HCT116 (cell line): ENCODE measurements at regions not wholly inside any gene's neighbourhood (a gene's known extent, or its start where the extent isn't known, plus 50 kb on each side); places are given as distances from the start of the nearest gene placed in this dataset.

Source experiments
- ATAC-seq: fragments of 200-7000 bp; cut with Tn5 transposase; 2 replicates; pipeline ENCODE4 v1.9.1; 2020; ENCODE audit warnings: mild to moderate bottlenecking, moderate library complexity
- BruUV-seq: library from RNA; stranded (reverse); fragments of 400-500 nt; replicated peaks from 2 replicates; lab custom pipeline; 2021; lab: Mats Ljungman, UMichigan
- CTCF ChIA-PET: fragments of 300-600 bp; sonication (Branson Sonifier 250); formaldehyde crosslinking; loops from one replicate; lab custom pipeline; 2021; ENCODE audit warnings: antibody characterized with exemption; lab: Charles Lee
- POLR2A ChIA-PET: fragments of 300-600, 350-600 bp; sonication (Branson Sonifier 250); formaldehyde crosslinking; loops from one replicate; lab custom pipeline; 2021; ENCODE audit warnings: antibody characterized with exemption; lab: Charles Lee
- RAD21 ChIA-PET, 2 experiments: fragments of 300-600 bp; sonication (Branson Sonifier 250); formaldehyde crosslinking; loops; one replicate each; lab custom pipeline; 2023; ENCODE audit warnings: low total read pairs in 2 of 2; ENCODE audit not compliant: uncharacterized antibody in 2 of 2, unreplicated experiment in 2 of 2, low non-redundant PET in 1 of 2; lab: Charles Lee
- DNase-seq: peaks from one replicate; pipeline ENCODE4 v3.0.0-alpha.2; 2010; ENCODE audit warnings: low read depth, low spot score
- H2AFZ ChIP-seq: fragments of 200-600 bp; shearing (Covaris generic), sonication (generic); 2 replicates; pipeline ENCODE4 v1.6.1; 2017; ENCODE audit warnings: low read depth, mixed run types, mixed read lengths, antibody characterized with exemption, low read length; ENCODE audit not compliant: poor library complexity, severe bottlenecking
- H3K27ac ChIP-seq: 2 replicates; pipeline ENCODE4 v1.5.1; 2012; ENCODE audit warnings: low read depth, low read length
- H3K27me3 ChIP-seq: fragments of 200-600 bp; sonication (generic); 2 replicates; pipeline ENCODE4 v1.6.1; 2016; ENCODE audit warnings: mixed run types, low read length, mixed read lengths; ENCODE audit not compliant: insufficient read depth
- H3K36me3 ChIP-seq, 2 experiments: fragments of 200-500 bp in 1 of 2; fragments of 200-600 bp in 1 of 2; sonication (Bioruptor generic) in 1 of 2; sonication (generic) in 1 of 2; 2 replicates each; pipeline versions ENCODE4 v1.5.1 to v1.6.1; 2014 to 2016; ENCODE audit warnings: low read length in 2 of 2, inconsistent platforms in 1 of 2, mixed read lengths in 1 of 2, mixed run types in 1 of 2; ENCODE audit not compliant: insufficient read depth in 2 of 2, control insufficient read depth in 1 of 2
- H3K4me1 ChIP-seq, 2 experiments: fragments of 200-600 bp in 1 of 2; sonication (generic) in 1 of 2; 2 replicates each; pipeline versions ENCODE4 v1.5.1 to v1.6.1; 2012 to 2017; ENCODE audit warnings: low read length in 2 of 2, inconsistent platforms in 1 of 2, mild to moderate bottlenecking in 1 of 2, mixed read lengths in 1 of 2, mixed run types in 1 of 2, moderate library complexity in 1 of 2; ENCODE audit not compliant: insufficient read depth in 2 of 2, control insufficient read depth in 1 of 2
- H3K4me2 ChIP-seq: fragments of 200-600 bp; sonication (generic); 2 replicates; pipeline ENCODE4 v1.6.1; 2017; ENCODE audit warnings: mixed run types, low read length, mixed read lengths
- H3K4me3 ChIP-seq, 2 experiments: fragments of 200-600 bp in 1 of 2; sonication (generic) in 1 of 2; replicated peaks in 1 of 2; 2 replicates each; pipeline ENCODE4 v1.5.1; 2011 to 2016; ENCODE audit warnings: low read length in 2 of 2, control low read depth in 1 of 2, low read depth in 1 of 2, mild to moderate bottlenecking in 1 of 2, mixed read lengths in 1 of 2, mixed run types in 1 of 2
- H3K79me2 ChIP-seq: fragments of 200-600 bp; sonication (generic); 2 replicates; pipeline ENCODE4 v1.6.1; 2017; ENCODE audit warnings: mild to moderate bottlenecking, mixed run types, low read length, moderate library complexity, mixed read lengths; ENCODE audit not compliant: insufficient read depth
- H3K9ac ChIP-seq: fragments of 200-600 bp; sonication (generic); 2 replicates; pipeline ENCODE4 v1.6.1; 2016; ENCODE audit warnings: low read length, mixed read lengths
- H3K9me2 ChIP-seq: fragments of 200-600 bp; sonication (generic), shearing (Covaris generic); 2 replicates; pipeline ENCODE4 v1.6.1; 2017; ENCODE audit warnings: mixed run types, mild to moderate bottlenecking, moderate library complexity; ENCODE audit not compliant: insufficient read depth
- H3K9me3 ChIP-seq, 2 experiments: fragments of 200-500 bp in 1 of 2; fragments of 200-600 bp in 1 of 2; sonication (Bioruptor generic) in 1 of 2; sonication (generic) in 1 of 2; 2 replicates each; pipeline ENCODE4 v1.6.1; 2014 to 2017; ENCODE audit warnings: low read length in 2 of 2, mixed read lengths in 2 of 2, inconsistent platforms in 1 of 2, low read depth in 1 of 2, mild to moderate bottlenecking in 1 of 2, mixed run types in 1 of 2, moderate library complexity in 1 of 2; ENCODE audit not compliant: control insufficient read depth in 1 of 2, insufficient read depth in 1 of 2
- H4K20me1 ChIP-seq: fragments of 200-600 bp; sonication (generic), shearing (Covaris generic); 2 replicates; pipeline ENCODE4 v1.6.1; 2017; ENCODE audit warnings: mixed run types, mild to moderate bottlenecking, moderate library complexity; ENCODE audit not compliant: insufficient read depth
- CBX3 ChIP-seq: IDR thresholded peaks from 2 replicates; pipeline ENCODE4 v1.6.1; 2012; ENCODE audit warnings: low read depth
- EGR1 ChIP-seq: IDR thresholded peaks from 2 replicates; pipeline ENCODE4 v1.6.1; 2012; ENCODE audit warnings: low read depth
- ELF1 ChIP-seq: IDR thresholded peaks from 2 replicates; pipeline ENCODE4 v1.6.1; 2012; ENCODE audit warnings: low read depth, borderline replicate concordance
- EZH2 ChIP-seq: fragments of 200-600 bp; sonication (generic); IDR thresholded peaks from 2 replicates; pipeline ENCODE4 v1.6.1; 2017; ENCODE audit warnings: antibody characterized with exemption, mixed run types
- JUND ChIP-seq: IDR thresholded peaks from 2 replicates; pipeline ENCODE4 v1.6.1; 2012
- POLR2A ChIP-seq: IDR thresholded peaks from 2 replicates; pipeline ENCODE4 v1.7.0; 2011; ENCODE audit warnings: borderline replicate concordance; ENCODE audit not compliant: insufficient read depth, insufficient read length; ENCODE audit errors: extremely low read depth
- POLR2AphosphoS5 ChIP-seq: IDR thresholded peaks from 2 replicates; pipeline ENCODE4 v1.6.1; 2011; ENCODE audit warnings: mild to moderate bottlenecking, low read depth, low read length, moderate library complexity
- SIN3A ChIP-seq: IDR thresholded peaks from 2 replicates; pipeline ENCODE4 v1.6.1; 2012; ENCODE audit warnings: low read depth
- SP1 ChIP-seq: IDR thresholded peaks from 2 replicates; pipeline ENCODE4 v1.6.1; 2012; ENCODE audit warnings: low read depth
- SRF ChIP-seq: IDR thresholded peaks from 2 replicates; pipeline ENCODE4 v1.6.1; 2012; ENCODE audit warnings: low read depth
- TCF7L2 ChIP-seq: IDR thresholded peaks from 2 replicates; pipeline ENCODE4 v1.7.0; 2011; ENCODE audit warnings: borderline replicate concordance, inconsistent platforms; ENCODE audit not compliant: insufficient read depth, insufficient read length; ENCODE audit errors: extremely low read depth
- YY1 ChIP-seq: IDR thresholded peaks from 2 replicates; pipeline ENCODE4 v1.6.1; 2011; ENCODE audit warnings: low read length, low read depth, moderate library complexity, mild to moderate bottlenecking; ENCODE audit not compliant: insufficient replicate concordance; ENCODE audit errors: extremely low read depth
- ZFX ChIP-seq: fragments of 450-650 bp; IDR thresholded peaks from 2 replicates; pipeline ENCODE4 v1.6.1; 2017
- intact Hi-C: fragments of 100-400 bp; cut with micrococcal nuclease; formaldehyde crosslinking; loops from 2 replicates; pipeline ENCODE4 v1.10.0; 2022
- TF ChIP-seq, protein P1 (sequence below): IDR thresholded peaks from 2 replicates; pipeline ENCODE4 v1.6.1; 2012
- TF ChIP-seq, protein P2 (sequence below): IDR thresholded peaks from 2 replicates; pipeline ENCODE4 v1.6.1; 2012
- TF ChIP-seq, protein P3 (sequence below): IDR thresholded peaks from 2 replicates; pipeline ENCODE4 v1.6.1; 2011; ENCODE audit warnings: mild to moderate bottlenecking, low read length, moderate library complexity; ENCODE audit not compliant: insufficient replicate concordance; ENCODE audit errors: extremely low read depth
- TF ChIP-seq, protein P4 (sequence below), 3 experiments: fragments of 200-600 bp in 1 of 3; sonication (generic) in 1 of 3; IDR thresholded peaks in 2 of 3; conservative IDR thresholded peaks in 1 of 3; 2 replicates each; pipeline ENCODE4 v1.5.1; 2012 to 2017; ENCODE audit warnings: low read depth in 2 of 3, low read length in 2 of 3, antibody characterized with exemption in 1 of 3, borderline replicate concordance in 1 of 3, control low read depth in 1 of 3, mild to moderate bottlenecking in 1 of 3, mixed read lengths in 1 of 3, mixed run types in 1 of 3, moderate library complexity in 1 of 3; ENCODE audit not compliant: insufficient read depth in 1 of 3

DNA sequence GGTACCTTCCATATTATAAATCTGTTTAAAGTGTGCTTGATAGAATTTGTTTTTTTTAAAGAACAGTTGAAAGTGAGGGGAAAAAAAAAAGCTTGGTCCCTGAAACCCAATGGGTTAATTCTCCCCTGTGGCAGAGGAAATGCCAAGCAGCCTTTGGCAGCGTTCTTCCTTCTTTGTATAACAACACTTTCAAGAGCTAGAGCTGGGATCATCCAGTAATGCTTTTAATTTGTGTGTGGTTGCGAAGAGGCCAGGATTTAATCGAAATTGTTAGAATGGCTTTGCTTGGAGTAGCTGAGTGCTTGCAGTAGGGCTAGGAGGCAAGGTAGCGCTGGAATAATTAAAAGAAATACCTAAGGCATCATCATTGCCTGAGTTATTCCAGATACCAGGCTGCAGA, 692.0 kb downstream of the DHX35 start:
- no peak for ATAC-seq
- Histone ChIP-seq H3K27me3 (no peaks in the 10 kb centered on the region), H3K9me2 (no peaks in the 10 kb centered on the region), H3K4me3 (no peak overlapping the region), H3K9ac (no peak overlapping the region), H4K20me1 (no peaks in the 10 kb centered on the region), H3K4me1 (no peaks in the 10 kb centered on the region), H3K4me2 (no peak overlapping the region), H3K9me3 (peaks cover 0 to 5% of the 10 kb centered on the region in 2 experiments; a peak in 2 of 4 replicates), H3K79me2 (no peaks in the 10 kb centered on the region), H3K27ac (no peak overlapping the region), H2AFZ (no peak overlapping the region), H3K36me3 (no peaks in the 10 kb centered on the region)
- ChIA-PET POLR2A (no interaction called here), CTCF (no interaction called here), RAD21 (no interaction called here)
- no peak for DNase-seq
- BruUV-seq: no TSS peak
- TF ChIP-seq JUND (no peak), YY1 (no peak), SP1 (no peak), EZH2 (no peak), EGR1 (no peak), ZFX (no peak), TCF7L2 (no peak), CBX3 (no peak), SRF (no peak), POLR2A (no peak), ELF1 (no peak), POLR2AphosphoS5 (no peak), SIN3A (no peak)
- TF ChIP-seq, protein P1, sequence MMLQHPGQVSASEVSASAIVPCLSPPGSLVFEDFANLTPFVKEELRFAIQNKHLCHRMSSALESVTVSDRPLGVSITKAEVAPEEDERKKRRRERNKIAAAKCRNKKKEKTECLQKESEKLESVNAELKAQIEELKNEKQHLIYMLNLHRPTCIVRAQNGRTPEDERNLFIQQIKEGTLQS: no peak
- TF ChIP-seq, protein P2, sequence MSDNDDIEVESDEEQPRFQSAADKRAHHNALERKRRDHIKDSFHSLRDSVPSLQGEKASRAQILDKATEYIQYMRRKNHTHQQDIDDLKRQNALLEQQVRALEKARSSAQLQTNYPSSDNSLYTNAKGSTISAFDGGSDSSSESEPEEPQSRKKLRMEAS: no peak
- TF ChIP-seq, protein P3, sequence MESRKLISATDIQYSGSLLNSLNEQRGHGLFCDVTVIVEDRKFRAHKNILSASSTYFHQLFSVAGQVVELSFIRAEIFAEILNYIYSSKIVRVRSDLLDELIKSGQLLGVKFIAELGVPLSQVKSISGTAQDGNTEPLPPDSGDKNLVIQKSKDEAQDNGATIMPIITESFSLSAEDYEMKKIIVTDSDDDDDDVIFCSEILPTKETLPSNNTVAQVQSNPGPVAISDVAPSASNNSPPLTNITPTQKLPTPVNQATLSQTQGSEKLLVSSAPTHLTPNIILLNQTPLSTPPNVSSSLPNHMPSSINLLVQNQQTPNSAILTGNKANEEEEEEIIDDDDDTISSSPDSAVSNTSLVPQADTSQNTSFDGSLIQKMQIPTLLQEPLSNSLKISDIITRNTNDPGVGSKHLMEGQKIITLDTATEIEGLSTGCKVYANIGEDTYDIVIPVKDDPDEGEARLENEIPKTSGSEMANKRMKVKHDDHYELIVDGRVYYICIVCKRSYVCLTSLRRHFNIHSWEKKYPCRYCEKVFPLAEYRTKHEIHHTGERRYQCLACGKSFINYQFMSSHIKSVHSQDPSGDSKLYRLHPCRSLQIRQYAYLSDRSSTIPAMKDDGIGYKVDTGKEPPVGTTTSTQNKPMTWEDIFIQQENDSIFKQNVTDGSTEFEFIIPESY: no peak
- TF ChIP-seq, protein P4, sequence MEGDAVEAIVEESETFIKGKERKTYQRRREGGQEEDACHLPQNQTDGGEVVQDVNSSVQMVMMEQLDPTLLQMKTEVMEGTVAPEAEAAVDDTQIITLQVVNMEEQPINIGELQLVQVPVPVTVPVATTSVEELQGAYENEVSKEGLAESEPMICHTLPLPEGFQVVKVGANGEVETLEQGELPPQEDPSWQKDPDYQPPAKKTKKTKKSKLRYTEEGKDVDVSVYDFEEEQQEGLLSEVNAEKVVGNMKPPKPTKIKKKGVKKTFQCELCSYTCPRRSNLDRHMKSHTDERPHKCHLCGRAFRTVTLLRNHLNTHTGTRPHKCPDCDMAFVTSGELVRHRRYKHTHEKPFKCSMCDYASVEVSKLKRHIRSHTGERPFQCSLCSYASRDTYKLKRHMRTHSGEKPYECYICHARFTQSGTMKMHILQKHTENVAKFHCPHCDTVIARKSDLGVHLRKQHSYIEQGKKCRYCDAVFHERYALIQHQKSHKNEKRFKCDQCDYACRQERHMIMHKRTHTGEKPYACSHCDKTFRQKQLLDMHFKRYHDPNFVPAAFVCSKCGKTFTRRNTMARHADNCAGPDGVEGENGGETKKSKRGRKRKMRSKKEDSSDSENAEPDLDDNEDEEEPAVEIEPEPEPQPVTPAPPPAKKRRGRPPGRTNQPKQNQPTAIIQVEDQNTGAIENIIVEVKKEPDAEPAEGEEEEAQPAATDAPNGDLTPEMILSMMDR (IDR thresholded peaks at IDR 0.05 in 2 of 3, conservative IDR thresholded peaks at IDR 0.05 in 1 of 3; ENCODE audit: borderline replicate concordance in 1 of 3, insufficient read depth in 1 of 3, low read depth in 2 of 3, low read length in 2 of 3): no peak
- intact Hi-C loops: no loop called here
